GM13977 (cell line): ENCODE measurements at regions not wholly inside any gene's neighbourhood (a gene's known extent, or its start where the extent isn't known, plus 50 kb on each side); places are given as distances from the start of the nearest gene placed in this dataset.

ENCODE experiments used
- DNase-seq: peaks from one replicate; pipeline ENCODE4 v3.0.0; 2012; ENCODE audit warnings: low spot score
- CTCF ChIP-seq: IDR thresholded peaks from 2 replicates; pipeline ENCODE4 v1.5.1; 2012; ENCODE audit warnings: mild to moderate bottlenecking, control low read depth; ENCODE audit not compliant: insufficient read depth; ENCODE audit errors: extremely low read depth, missing control alignments
- in situ Hi-C: fragments of 300-500 bp; cut with MboI; formaldehyde crosslinking; loops from one replicate; pipeline ENCODE4 v1.12.0; 2022; ENCODE audit warnings: low sequenced_read_pairs, low pct_unique_long_range_greater_than_20kb, mixed read lengths, inconsistent platforms; ENCODE audit not compliant: unreplicated experiment

- no peak for DNase-seq
- in situ Hi-C loops: no loop called here
- TF ChIP-seq CTCF: no peak
Observed at GRCh38 chr9:16175461-16175860, 622.6 kb downstream of the CCDC171 start.

GRCh38 chr9:16178294-16178693 is 625.5 kb downstream of the CCDC171 start:
- in situ Hi-C loops: no loop called here
- no peak for TF ChIP-seq CTCF
- DNase-seq: no peak

- in situ Hi-C loops: no loop called here
- TF ChIP-seq CTCF: no peak
- peak; percentile 56 for DNase-seq
Observed at GRCh38 chr9:16179566-16179965, 626.7 kb downstream of the CCDC171 start.

GRCh38 chr9:16180091-16180490 is 627.2 kb downstream of the CCDC171 start:
- DNase-seq: no peak
- in situ Hi-C loops: no loop called here
- TF ChIP-seq CTCF: no peak

- TF ChIP-seq CTCF: no peak
- in situ Hi-C loops: no loop called here
- no peak for DNase-seq
Observed at GRCh38 chr9:16180546-16180945, 627.7 kb downstream of the CCDC171 start.

GRCh38 chr9:16181539-16181938 is 628.7 kb downstream of the CCDC171 start:
- no peak for DNase-seq
- in situ Hi-C loops: no loop called here
- TF ChIP-seq CTCF: no peak

- DNase-seq: no peak
- no peak for TF ChIP-seq CTCF
- in situ Hi-C loops: no loop called here
Observed at GRCh38 chr9:16182784-16183183, 629.9 kb downstream of the CCDC171 start.
